IPS-20b (cell line): ENCODE measurements at regions not wholly inside any gene's neighbourhood (a gene's known extent, or its start where the extent isn't known, plus 50 kb on each side); places are given as distances from the start of the nearest gene placed in this dataset.

ENCODE experiments used
- H3K27ac ChIP-seq: one replicate; pipeline ENCODE4 v1.5.1; 2013; ENCODE audit warnings: low read length
- H3K27me3 ChIP-seq: 2 replicates; pipeline ENCODE4 v1.6.1; 2013; ENCODE audit warnings: mild to moderate bottlenecking, low read length, inconsistent platforms; ENCODE audit not compliant: insufficient read depth
- H3K36me3 ChIP-seq: 2 replicates; pipeline ENCODE4 v1.6.1; 2013; ENCODE audit warnings: low read depth, mild to moderate bottlenecking, inconsistent platforms, low read length, moderate library complexity; ENCODE audit not compliant: insufficient read depth
- H3K4me1 ChIP-seq: 2 replicates; pipeline ENCODE4 v1.6.1; 2013; ENCODE audit warnings: mild to moderate bottlenecking, control low read depth, inconsistent platforms, low read length, moderate library complexity; ENCODE audit not compliant: insufficient read depth
- H3K4me3 ChIP-seq: 2 replicates; pipeline ENCODE4 v1.5.1; 2013; ENCODE audit warnings: mild to moderate bottlenecking, low read length, inconsistent platforms
- H3K9ac ChIP-seq: 2 replicates; pipeline ENCODE4 v1.6.1; 2013; ENCODE audit warnings: low read depth, mild to moderate bottlenecking, inconsistent platforms, low read length, moderate library complexity
- H3K9me3 ChIP-seq: 2 replicates; pipeline ENCODE4 v1.6.1; 2013; ENCODE audit warnings: mild to moderate bottlenecking, low read depth, low read length, inconsistent platforms; ENCODE audit not compliant: insufficient read depth

DNA sequence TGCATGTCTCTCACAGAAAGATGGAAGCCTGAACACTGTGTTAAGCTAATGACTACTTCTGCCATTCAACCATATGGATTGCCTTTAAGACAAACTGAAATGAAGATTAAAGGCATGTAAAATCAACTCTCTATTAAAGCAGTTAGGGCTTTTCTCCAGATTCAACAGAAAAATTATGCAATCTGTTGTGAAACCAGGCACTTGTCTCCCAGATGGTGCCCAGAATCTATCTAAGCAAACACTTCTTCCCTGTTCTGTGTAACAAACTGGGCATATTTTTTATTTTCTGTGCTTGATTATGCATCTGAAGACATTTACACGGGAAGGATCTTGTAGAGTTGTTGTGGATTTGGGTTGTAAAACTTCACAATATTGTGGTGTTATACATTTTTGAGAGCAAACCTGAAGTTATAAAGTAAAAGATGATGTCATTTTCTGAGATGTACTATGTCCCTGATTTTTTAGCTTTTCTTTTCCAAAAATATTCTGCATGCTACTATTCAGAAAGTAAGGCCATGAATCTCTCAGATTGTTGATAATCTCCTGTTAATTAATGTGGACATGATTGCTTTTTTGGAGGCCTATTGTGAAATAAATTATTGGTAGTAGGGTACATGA, 1550.3 kb downstream of the CDH8 start:
- Histone ChIP-seq H3K36me3 (no peaks in the 10 kb centered on the region), H3K27ac (no peak overlapping the region), H3K9ac (no peak overlapping the region), H3K4me1 (no peaks in the 10 kb centered on the region), H3K9me3 (no peaks in the 10 kb centered on the region), H3K4me3 (no peak overlapping the region), H3K27me3 (no peaks in the 10 kb centered on the region)

- H3K27me3 ChIP-seq: no peaks in the 10 kb centered on the region
- no peak overlapping the region for H3K9ac ChIP-seq
- no peaks in the 10 kb centered on the region for H3K9me3 ChIP-seq
- H3K4me3 ChIP-seq: no peak overlapping the region
- no peaks in the 10 kb centered on the region for H3K36me3 ChIP-seq
- H3K4me1 ChIP-seq: no peaks in the 10 kb centered on the region
- no peak overlapping the region for H3K27ac ChIP-seq
Observed at GRCh38 chr16:60484901-60485300, 1551.3 kb downstream of the CDH8 start.

GRCh38 chr16:60481591-60481990, 1554.6 kb downstream of the CDH8 start:
- Histone ChIP-seq H3K36me3 (no peaks in the 10 kb centered on the region), H3K9me3 (no peaks in the 10 kb centered on the region), H3K4me3 (no peak overlapping the region), H3K27ac (no peak overlapping the region), H3K4me1 (no peaks in the 10 kb centered on the region), H3K27me3 (no peaks in the 10 kb centered on the region), H3K9ac (no peak overlapping the region)

DNA sequence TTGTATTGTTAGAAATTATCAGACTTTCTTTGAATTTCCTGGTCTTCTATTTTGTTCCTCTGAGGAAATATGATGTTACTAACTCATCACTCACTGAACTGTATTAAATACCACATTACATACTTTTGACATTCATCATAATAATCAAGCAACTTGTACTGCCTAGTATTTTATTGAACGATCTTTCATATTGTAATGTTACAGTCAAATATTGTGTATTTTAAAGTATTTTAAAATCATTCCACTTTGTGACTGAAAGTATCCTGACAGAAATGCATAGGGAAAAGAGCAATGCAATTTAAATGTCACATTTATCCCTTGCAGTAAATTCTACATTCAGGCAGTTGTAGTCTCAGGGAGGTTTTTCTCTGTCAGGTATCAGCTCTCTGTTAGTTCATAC, 1557.4 kb downstream of the CDH8 start:
- no peak overlapping the region for H3K27ac ChIP-seq
- no peaks in the 10 kb centered on the region for H3K27me3 ChIP-seq
- H3K4me1 ChIP-seq: no peaks in the 10 kb centered on the region
- H3K36me3 ChIP-seq: no peaks in the 10 kb centered on the region
- H3K4me3 ChIP-seq: no peak overlapping the region
- no peaks in the 10 kb centered on the region for H3K9me3 ChIP-seq
- H3K9ac ChIP-seq: no peak overlapping the region

GRCh38 chr16:60463986-60464385, 1572.3 kb downstream of the CDH8 start:
- no peak overlapping the region for H3K9ac ChIP-seq
- no peak overlapping the region for H3K4me3 ChIP-seq
- no peaks in the 10 kb centered on the region for H3K4me1 ChIP-seq
- no peaks in the 10 kb centered on the region for H3K27me3 ChIP-seq
- no peaks in the 10 kb centered on the region for H3K9me3 ChIP-seq
- no peaks in the 10 kb centered on the region for H3K36me3 ChIP-seq
- no peak overlapping the region for H3K27ac ChIP-seq

DNA sequence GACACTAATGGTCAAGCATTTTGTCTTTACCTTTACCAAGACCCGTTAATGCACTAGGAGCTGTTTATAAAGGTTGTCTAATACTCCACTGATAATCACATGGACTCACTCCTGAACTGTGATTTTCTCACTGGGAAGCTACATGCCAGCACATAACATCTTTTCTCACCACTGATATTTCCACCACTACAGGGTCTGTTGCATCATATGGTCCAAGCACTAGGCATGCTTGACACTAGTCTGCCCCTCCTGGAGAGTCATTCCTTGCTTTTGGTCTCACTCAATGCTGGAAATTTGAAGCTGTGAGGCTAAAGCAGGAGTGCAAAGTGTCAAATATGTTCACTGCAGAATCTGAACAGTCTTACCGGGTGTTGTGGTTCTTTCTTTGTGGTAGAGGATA, 1576.8 kb downstream of the CDH8 start:
- Histone ChIP-seq H3K9ac (no peak overlapping the region), H3K9me3 (no peaks in the 10 kb centered on the region), H3K27me3 (no peaks in the 10 kb centered on the region), H3K36me3 (no peaks in the 10 kb centered on the region), H3K27ac (no peak overlapping the region), H3K4me3 (no peak overlapping the region), H3K4me1 (no peaks in the 10 kb centered on the region)

- no peak overlapping the region for H3K4me3 ChIP-seq
- no peaks in the 10 kb centered on the region for H3K4me1 ChIP-seq
- H3K9me3 ChIP-seq: no peaks in the 10 kb centered on the region
- no peaks in the 10 kb centered on the region for H3K36me3 ChIP-seq
- no peak overlapping the region for H3K27ac ChIP-seq
- H3K27me3 ChIP-seq: no peaks in the 10 kb centered on the region
- H3K9ac ChIP-seq: no peak overlapping the region
Observed at GRCh38 chr16:60458255-60458654, 1578.0 kb downstream of the CDH8 start.

DNA sequence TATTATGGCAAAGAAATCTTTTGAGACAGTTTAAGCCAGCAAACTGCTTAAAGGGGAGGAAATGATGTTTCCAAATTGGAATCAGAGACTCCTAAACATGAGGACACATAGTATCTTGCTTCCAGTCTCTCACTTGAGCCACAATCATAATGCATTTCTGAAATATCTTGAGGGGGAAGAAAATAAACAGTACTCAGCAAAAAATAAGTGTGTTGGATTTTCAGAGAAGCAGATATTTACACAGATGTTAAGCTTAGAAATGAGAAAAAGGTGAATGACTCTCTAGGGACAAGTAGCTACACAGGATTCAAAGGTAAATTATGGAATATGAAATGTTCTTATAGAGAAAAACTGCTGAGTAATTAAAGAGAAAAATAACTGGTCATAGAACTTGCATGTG, 1583.6 kb downstream of the CDH8 start:
- Histone ChIP-seq H3K9me3 (no peaks in the 10 kb centered on the region), H3K4me3 (no peak overlapping the region), H3K36me3 (no peaks in the 10 kb centered on the region), H3K27ac (no peak overlapping the region), H3K9ac (no peak overlapping the region), H3K27me3 (no peaks in the 10 kb centered on the region), H3K4me1 (no peaks in the 10 kb centered on the region)

DNA sequence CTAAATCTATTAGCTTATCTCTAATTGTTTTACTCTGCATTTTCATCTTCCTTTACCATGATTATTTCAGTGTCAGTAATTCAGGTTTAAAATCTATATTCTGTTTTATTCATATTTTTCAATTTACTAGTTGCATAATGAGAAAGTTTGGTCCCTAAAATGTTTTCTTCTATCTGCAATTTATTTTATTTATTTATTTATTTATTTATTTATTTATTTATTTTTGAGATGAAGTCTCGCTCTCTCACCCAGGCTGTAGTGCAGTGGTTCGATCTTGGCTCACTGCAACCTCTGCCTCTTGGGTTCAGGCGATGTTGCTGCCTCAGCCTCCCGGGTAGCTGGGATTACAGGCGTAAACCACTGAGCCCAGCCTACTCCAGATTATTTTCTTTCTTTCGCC, 1597.3 kb downstream of the CDH8 start:
- no peaks in the 10 kb centered on the region for H3K9me3 ChIP-seq
- H3K36me3 ChIP-seq: no peaks in the 10 kb centered on the region

DNA sequence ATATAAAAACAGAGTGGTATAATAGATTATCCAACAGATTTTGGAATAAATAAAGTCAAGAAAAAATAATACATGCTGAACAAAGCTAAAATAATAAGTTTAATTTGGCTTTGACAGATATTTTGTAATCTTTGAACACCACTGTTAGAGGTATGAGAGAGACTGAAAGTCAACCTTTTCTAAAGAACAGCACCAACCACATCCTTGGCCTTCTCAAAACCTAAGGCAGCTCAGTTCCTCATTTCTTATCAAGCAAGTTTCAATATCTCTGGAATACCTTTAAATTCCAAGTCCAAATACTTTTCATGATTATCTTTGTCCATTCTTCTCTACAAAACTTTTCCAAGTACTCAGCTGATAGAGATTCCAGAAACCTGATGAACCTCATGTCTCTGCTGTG, 1603.8 kb downstream of the CDH8 start:
- H3K4me1 ChIP-seq: no peaks in the 10 kb centered on the region
- no peak overlapping the region for H3K27ac ChIP-seq
- no peaks in the 10 kb centered on the region for H3K27me3 ChIP-seq
- H3K36me3 ChIP-seq: no peaks in the 10 kb centered on the region
- no peak overlapping the region for H3K9ac ChIP-seq
- no peak overlapping the region for H3K4me3 ChIP-seq
- no peaks in the 10 kb centered on the region for H3K9me3 ChIP-seq

More for the DNA sequence above, 1597.3 kb downstream of the CDH8 start:
- Histone ChIP-seq H3K27ac (no peak overlapping the region), H3K9ac (no peak overlapping the region), H3K4me3 (no peak overlapping the region), H3K4me1 (0 out of 2 replicates have a peak, but pooled peaks cover 3% of the 10 kb centered on the region), H3K27me3 (no peaks in the 10 kb centered on the region)

DNA sequence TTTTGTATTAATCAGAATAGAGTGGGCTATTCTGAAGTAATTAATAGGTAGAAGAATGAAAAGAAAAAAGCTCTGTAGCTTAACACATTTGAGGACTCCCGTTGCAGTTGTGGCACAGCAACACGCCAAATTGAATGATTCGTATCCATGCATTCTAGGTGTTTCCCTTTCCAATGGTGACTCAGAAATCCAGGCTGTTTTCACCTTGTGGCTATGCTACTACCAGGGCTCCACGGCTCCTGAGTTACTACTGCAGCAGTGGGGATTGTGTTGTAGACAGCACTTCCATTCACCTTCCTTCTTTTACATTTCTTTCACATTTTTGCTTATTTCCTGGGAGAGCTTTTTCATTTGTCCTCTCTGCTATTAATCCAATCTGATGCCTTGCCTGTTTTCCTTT, 1616.4 kb downstream of the CDH8 start:
- no peaks in the 10 kb centered on the region for H3K27me3 ChIP-seq
- H3K9ac ChIP-seq: no peak overlapping the region

GRCh38 chr16:60414613-60415012, 1621.6 kb downstream of the CDH8 start:
- H3K27me3 ChIP-seq: no peaks in the 10 kb centered on the region
- no peak overlapping the region for H3K27ac ChIP-seq
- no peaks in the 10 kb centered on the region for H3K36me3 ChIP-seq
- H3K4me1 ChIP-seq: peaks cover 14% of the 10 kb centered on the region; the same call in 1 of the 2 replicates
- H3K9ac ChIP-seq: no peak overlapping the region
- H3K4me3 ChIP-seq: no peak overlapping the region
- H3K9me3 ChIP-seq: no peaks in the 10 kb centered on the region

More for the DNA sequence above, 1616.4 kb downstream of the CDH8 start:
- Histone ChIP-seq H3K9me3 (no peaks in the 10 kb centered on the region), H3K27ac (no peak overlapping the region), H3K4me1 (no peaks in the 10 kb centered on the region; the same call in 1 of the 2 replicates), H3K4me3 (no peak overlapping the region), H3K36me3 (no peaks in the 10 kb centered on the region)
